ENCODE measurements at regions not wholly inside any gene's neighbourhood (a gene's known extent, or its start where the extent isn't known, plus 50 kb on each side); places are given as distances from the start of the nearest gene placed in this dataset.

- H3K27ac ChIP-seq (ENCODE audit: low read length), result no peak overlapping the region
- POLR2A ChIA-PET, result no interaction called here
- intact Hi-C loops (cut with micrococcal nuclease; ENCODE audit: unreplicated experiment), result no loop called here
Measured at GRCh38 chr1:94702442-94702815, 117.7 kb upstream of the SLC44A3 start.

GRCh38 chr1:94701796-94702441 is 118.2 kb upstream of the SLC44A3 start:
- POLR2A ChIA-PET, result no interaction called here
- CTCF ChIA-PET, result no interaction called here
- BruUV-seq (replicated peaks), result no TSS peak
- Histone ChIP-seq H3K27me3 (ENCODE audit: control insufficient read depth, insufficient read depth, low read length) (no peaks in the 10 kb centered on the region), H3K27ac (ENCODE audit: low read length) (no peak overlapping the region), H3K4me3 (ENCODE audit: low read depth in 2 of 2, low read length in 2 of 2) (no peak overlapping the region), H3K4me1 (ENCODE audit: control insufficient read depth, insufficient read depth, low read length) (no peaks in the 10 kb centered on the region), H3K9me3 (ENCODE audit: control insufficient read depth, insufficient read depth, low read depth, low read length) (no peaks in the 10 kb centered on the region), H3K36me3 (ENCODE audit: control insufficient read depth, insufficient read depth, low read length) (no peaks in the 10 kb centered on the region)
- no peak for ATAC-seq
- no peak for DNase-seq (ENCODE audit: low read depth, low spot score)
- intact Hi-C loops (cut with micrococcal nuclease; ENCODE audit: unreplicated experiment), result no loop called here
- in situ Hi-C loops (cut with HindIII; ENCODE audit: low pct_unique_long_range_greater_than_20kb, low sequenced_read_pairs), result no loop called here
- TF ChIP-seq SIN3A (IDR thresholded peaks at IDR 0.05; ENCODE audit: borderline replicate concordance, insufficient read depth, low read depth, low read length) (no peak), TCF7L2 (IDR thresholded peaks at IDR 0.05; ENCODE audit: low read depth, low read length) (no peak), CTCF (IDR thresholded peaks at IDR 0.05) (no peak), REST (IDR thresholded peaks at IDR 0.05; ENCODE audit: insufficient read depth in 1 of 2, low read depth in 2 of 2, low read length in 1 of 2) (no peak), POLR2AphosphoS5 (IDR thresholded peaks at IDR 0.05; ENCODE audit: low read depth, low read length) (no peak)

More at GRCh38 chr1:94702442-94702815, 117.7 kb upstream of the SLC44A3 start:
- Histone ChIP-seq H3K27me3 (ENCODE audit: control insufficient read depth, insufficient read depth, low read length) (no peaks in the 10 kb centered on the region), H3K4me3 (ENCODE audit: low read depth in 2 of 2, low read length in 2 of 2) (no peak overlapping the region), H3K9me3 (ENCODE audit: control insufficient read depth, insufficient read depth, low read depth, low read length) (no peaks in the 10 kb centered on the region), H3K36me3 (ENCODE audit: control insufficient read depth, insufficient read depth, low read length) (no peaks in the 10 kb centered on the region), H3K4me1 (ENCODE audit: control insufficient read depth, insufficient read depth, low read length) (no peaks in the 10 kb centered on the region)
- in situ Hi-C loops (cut with HindIII; ENCODE audit: low pct_unique_long_range_greater_than_20kb, low sequenced_read_pairs), result no loop called here
- CTCF ChIA-PET, result no interaction called here
- ATAC-seq, result no peak
- TF ChIP-seq CTCF (IDR thresholded peaks at IDR 0.05) (no peak), SIN3A (IDR thresholded peaks at IDR 0.05; ENCODE audit: borderline replicate concordance, insufficient read depth, low read depth, low read length) (no peak), TCF7L2 (IDR thresholded peaks at IDR 0.05; ENCODE audit: low read depth, low read length) (no peak), POLR2AphosphoS5 (IDR thresholded peaks at IDR 0.05; ENCODE audit: low read depth, low read length) (no peak), REST (IDR thresholded peaks at IDR 0.05; ENCODE audit: insufficient read depth in 1 of 2, low read depth in 2 of 2, low read length in 1 of 2) (no peak)
- no TSS peak for BruUV-seq (replicated peaks)
- DNase-seq (ENCODE audit: low read depth, low spot score), result no peak
